Astrocyte (in vitro differentiated cells and primary cell): ENCODE measurements at regions not wholly inside any gene's neighbourhood (a gene's known extent, or its start where the extent isn't known, plus 50 kb on each side); places are given as distances from the start of the nearest gene placed in this dataset.

Source experiments
- CTCF ChIP-seq: IDR thresholded peaks from 2 replicates; pipeline ENCODE4 v1.5.1; 2011; ENCODE audit warnings: low read depth, mild to moderate bottlenecking, inconsistent platforms, low read length, moderate library complexity; ENCODE audit not compliant: insufficient read depth
- EZH2 ChIP-seq: IDR thresholded peaks from 2 replicates; pipeline ENCODE4 v1.6.1; 2012; ENCODE audit warnings: mild to moderate bottlenecking, low read length, inconsistent platforms; ENCODE audit not compliant: insufficient read depth

- TF ChIP-seq CTCF (no peak), EZH2 (no peak)
These were observed 247.1 kb downstream of the RPS29 start for GRCh38 chr14:49339130-49339529.
